ENCODE measurements at regions not wholly inside any gene's neighbourhood (a gene's known extent, or its start where the extent isn't known, plus 50 kb on each side); places are given as distances from the start of the nearest gene placed in this dataset.

DNA sequence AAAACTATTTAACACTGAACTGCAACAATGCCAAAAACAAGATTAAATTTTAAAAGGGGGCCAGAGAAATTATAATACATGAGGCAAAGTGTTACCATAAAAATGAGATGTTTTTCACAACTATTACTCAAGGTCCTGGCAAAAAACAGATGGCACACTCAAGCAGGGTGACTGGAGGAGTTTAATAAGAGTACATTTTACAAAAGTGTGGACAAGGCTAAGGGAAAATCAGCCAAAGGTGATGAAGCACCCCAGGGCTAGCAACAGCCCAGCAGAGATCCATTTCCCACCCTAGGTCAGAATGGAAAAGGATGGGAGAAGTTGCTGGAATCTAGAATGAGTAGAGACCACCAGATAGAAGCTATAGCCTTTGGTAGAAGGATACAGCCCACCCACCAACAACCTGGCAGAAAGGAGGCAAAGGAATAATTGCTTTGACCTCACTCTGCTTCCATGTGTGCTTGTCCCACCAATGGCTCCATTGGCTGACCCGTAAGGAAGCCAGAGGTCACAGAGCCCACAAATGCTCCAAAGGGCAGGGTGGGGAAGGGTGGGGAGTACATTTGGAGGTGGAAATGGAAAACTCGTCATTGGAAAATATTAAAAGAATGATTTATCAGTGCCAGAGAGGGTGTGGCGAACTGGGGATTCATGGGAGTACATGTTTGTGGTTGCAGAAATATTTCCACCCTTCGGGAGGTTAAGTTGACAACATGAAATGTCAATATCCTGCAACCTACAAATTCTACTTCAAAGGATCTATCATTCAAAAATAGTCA lies 161.0 kb upstream of the UBE2E2 start:
- no peak overlapping the region for H3K4me3 ChIP-seq
- H4K20me1 ChIP-seq (replicated peaks; ENCODE audit: control insufficient read depth, insufficient read depth, low read length) = no peaks in the 10 kb centered on the region
- no TSS peak for BruUV-seq (replicated peaks)
- no peaks in the 10 kb centered on the region for H3K9me1 ChIP-seq (ENCODE audit: control insufficient read depth, insufficient read depth, low read length)
- in situ Hi-C loops (cut with MboI) (no loop called here), intact Hi-C loops (cut with micrococcal nuclease) (no loop called here)
- H3K4me1 ChIP-seq (replicated peaks in 1 of 2; ENCODE audit: control insufficient read depth in 2 of 2, insufficient read depth in 2 of 2, low read length in 2 of 2) = no peaks in the 10 kb centered on the region
- no peaks in the 10 kb centered on the region for H3K9me3 ChIP-seq (replicated peaks; ENCODE audit: control insufficient read depth, insufficient read depth, low read depth, low read length)
- no peaks in the 10 kb centered on the region for H3K79me2 ChIP-seq (ENCODE audit: control insufficient read depth, insufficient read depth, low read length)
- no peak overlapping the region for H3K9ac ChIP-seq (ENCODE audit: insufficient read depth in 1 of 2, low read depth in 2 of 2, low read length in 2 of 2)
- ChIA-PET POLR2A (no interaction called here), CTCF (ENCODE audit: low intra/inter-chr PET ratio) (no interaction called here)
- no peaks in the 10 kb centered on the region for H3K36me3 ChIP-seq (ENCODE audit: control insufficient read depth, insufficient read depth, low read length)
- DNase-seq (ENCODE audit: extremely low read depth in 1 of 4, low spot score in 3 of 4) (no peak), ATAC-seq (no peak), FAIRE-seq (no peak)
- no peaks in the 10 kb centered on the region for H3K27me3 ChIP-seq (ENCODE audit: control insufficient read depth in 2 of 2, insufficient read depth in 2 of 2, low read length in 2 of 2)
- no peak overlapping the region for H3K4me2 ChIP-seq (ENCODE audit: insufficient read depth, low read length)
- 0% methylated on average over 4 of the region's 4 CpGs for WGBS (ENCODE audit: insufficient coverage, low coverage, missing lambda C conversion rate)
- H2AFZ ChIP-seq (ENCODE audit: low read depth, low read length) = no peak overlapping the region
- H3K27ac ChIP-seq (ENCODE audit: extremely low read depth, low read depth, low read length) = no peak overlapping the region
- TF ChIP-seq TAF7 (tag; IDR thresholded peaks at IDR 0.05) (no peak), REST (IDR thresholded peaks at IDR 0.05; ENCODE audit: borderline replicate concordance) (no peak), REST (CRISPR knock-in tag; IDR thresholded peaks at IDR 0.05; ENCODE audit: low read depth) (no peak), WHSC1 (IDR thresholded peaks at IDR 0.05; ENCODE audit: low read length) (no peak), ZNF224 (CRISPR knock-in tag; IDR thresholded peaks at IDR 0.05) (no peak), PTBP1 (IDR thresholded peaks at IDR 0.05; ENCODE audit: low read depth, low read length) (no peak), HNRNPH1 (optimal IDR thresholded peaks at IDR 0.05; ENCODE audit: low read depth, low read length) (no peak), TAL1 (IDR thresholded peaks at IDR 0.05) (no peak), CSDE1 (IDR thresholded peaks at IDR 0.05) (no peak), ZNF12 (CRISPR knock-in tag; IDR thresholded peaks at IDR 0.05) (no peak), COPS2 (conservative IDR thresholded peaks at IDR 0.05) (no peak), MAFG (tag; conservative IDR thresholded peaks at IDR 0.05) (no peak)
- TF ChIP-seq, protein P1, sequence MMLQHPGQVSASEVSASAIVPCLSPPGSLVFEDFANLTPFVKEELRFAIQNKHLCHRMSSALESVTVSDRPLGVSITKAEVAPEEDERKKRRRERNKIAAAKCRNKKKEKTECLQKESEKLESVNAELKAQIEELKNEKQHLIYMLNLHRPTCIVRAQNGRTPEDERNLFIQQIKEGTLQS (IDR thresholded peaks at IDR 0.05) = no peak
- TF ChIP-seq, protein P1 (CRISPR knock-in tag; conservative IDR thresholded peaks at IDR 0.05) = no peak
